ENCODE measurements at regions not wholly inside any gene's neighbourhood (a gene's known extent, or its start where the extent isn't known, plus 50 kb on each side); places are given as distances from the start of the nearest gene placed in this dataset.

DNA sequence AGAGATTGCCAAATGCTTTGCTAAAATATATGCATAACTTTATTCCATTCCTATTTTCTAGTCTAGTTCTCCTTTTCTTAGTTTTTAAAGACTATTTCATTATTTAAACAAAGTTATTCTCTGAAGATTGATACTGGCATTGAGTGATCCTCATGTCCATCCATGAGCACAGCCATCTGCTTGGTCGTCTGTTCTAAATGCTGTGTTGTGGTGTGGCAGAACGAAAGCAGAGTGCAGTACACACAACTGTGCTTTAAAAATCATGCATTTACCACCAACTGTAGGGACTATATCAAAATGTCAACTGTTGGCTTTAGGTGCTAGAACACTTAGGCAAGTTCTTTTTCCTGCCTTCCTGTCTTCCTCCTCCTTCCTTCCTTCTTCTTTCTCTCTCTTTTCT is 226.6 kb downstream of the ACKR3 start:
- no peak for DNase-seq (ENCODE audit: low read depth)

DNA sequence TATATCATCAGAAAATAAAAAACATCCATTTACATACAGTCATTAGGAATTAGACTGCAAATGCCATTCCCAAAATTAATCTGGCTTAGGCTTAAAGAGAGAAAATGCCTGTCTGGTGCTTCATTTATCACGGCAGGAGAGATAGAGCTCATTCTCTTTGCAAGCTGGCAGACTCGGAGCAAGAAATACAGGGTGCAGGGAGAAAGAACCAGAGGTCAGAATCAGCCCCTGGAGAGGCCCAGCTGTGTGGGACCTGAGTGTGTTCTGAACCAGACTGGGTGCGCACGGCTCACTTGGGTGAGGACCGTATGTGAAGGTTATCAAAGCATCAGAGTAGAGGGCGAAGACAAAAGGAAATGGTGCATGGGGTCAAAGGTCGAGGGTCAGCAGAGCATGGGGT is 227.8 kb downstream of the ACKR3 start:
- no peak for DNase-seq (ENCODE audit: low read depth)

DNA sequence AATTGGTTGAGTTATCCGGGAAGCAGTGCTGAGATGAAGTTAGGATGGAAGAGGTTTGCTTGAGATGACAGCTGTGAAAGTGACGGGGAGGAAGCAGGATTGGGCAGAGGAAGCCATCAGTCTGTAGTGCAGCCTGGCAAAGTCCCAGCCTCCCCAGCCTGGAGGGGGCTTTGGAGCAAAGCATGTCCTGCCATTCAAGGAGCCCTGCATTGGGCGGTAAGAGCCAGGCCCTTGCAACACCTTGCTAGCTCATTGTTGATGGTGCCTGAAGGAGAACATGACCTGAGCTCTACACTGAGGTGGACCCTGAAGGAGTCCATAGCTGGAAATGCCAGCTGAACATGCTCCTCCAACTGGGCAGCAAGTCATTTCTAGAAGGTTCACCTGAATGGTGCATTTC is 228.9 kb downstream of the ACKR3 start:
- DNase-seq (ENCODE audit: low read depth) = no peak

DNA sequence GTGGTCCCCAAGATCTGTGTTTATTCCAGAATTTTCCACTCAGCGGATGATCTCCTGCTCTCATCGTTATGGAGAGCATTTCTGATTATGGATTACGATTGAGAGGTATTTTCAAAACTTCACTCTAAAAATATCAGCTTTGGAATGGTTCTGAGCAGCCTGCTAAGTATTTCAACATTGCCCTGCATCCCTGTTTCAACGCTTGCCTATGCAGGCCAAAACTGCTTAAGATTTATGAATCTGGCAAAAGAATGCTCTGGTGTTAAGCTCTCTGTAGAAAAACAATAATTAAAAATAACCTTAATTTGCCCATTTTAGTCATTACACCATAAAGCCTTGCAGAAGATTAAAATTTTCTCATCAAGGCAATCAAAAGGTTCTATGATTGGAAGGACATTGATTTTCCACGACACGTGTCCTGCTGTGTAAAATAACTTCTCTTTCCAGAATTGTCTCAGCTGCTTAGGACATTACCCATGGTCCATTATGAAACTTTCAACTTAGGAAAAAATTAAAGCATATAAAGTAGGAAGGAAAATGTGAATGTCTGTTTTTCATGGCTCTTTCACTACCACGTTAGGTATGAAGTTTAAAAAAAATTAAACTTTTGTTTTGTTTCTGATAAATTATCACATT is 229.9 kb downstream of the ACKR3 start:
- DNase-seq (ENCODE audit: low read depth) = no peak

DNA sequence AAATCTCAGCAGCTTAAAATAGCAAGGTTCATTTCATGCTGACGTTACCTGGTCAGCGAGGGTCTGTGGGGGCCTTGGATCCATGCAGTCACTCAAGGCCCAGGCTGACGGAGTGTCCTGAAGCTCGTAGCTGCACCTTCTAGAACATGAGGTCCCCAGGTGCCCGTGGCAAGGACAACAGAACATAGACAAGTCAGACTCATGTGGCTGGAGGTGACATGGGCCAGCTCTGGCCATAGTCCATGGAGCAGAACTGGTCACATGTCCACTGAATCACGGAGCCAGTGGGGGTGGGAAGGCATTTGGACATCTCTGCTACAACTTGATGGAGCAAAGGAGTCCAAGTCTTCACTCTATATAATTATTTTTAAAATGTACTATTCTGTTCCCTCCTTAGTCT is 233.2 kb downstream of the ACKR3 start:
- DNase-seq (ENCODE audit: low read depth) = no peak

DNA sequence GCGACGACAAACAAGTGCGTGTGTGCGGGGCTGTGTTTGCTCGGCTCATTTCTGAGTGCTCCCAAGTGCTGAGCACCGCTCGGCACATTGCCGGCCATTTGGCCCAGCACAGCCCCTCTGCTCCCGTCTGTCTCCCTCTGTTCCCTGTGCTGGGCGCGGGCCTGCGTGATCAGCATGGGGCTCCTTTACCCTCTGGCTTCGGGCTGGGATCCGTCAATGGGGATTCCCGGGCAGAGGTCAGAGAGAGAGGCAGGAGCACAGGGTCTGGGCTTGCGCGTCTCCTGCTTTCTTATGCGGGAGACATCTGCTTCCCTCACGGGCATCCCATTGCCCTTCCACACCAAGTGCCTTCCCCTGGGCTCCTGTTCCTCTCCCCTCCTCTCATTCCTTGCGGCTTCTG is 234.0 kb downstream of the ACKR3 start:
- DNase-seq (ENCODE audit: low read depth) = no peak

DNA sequence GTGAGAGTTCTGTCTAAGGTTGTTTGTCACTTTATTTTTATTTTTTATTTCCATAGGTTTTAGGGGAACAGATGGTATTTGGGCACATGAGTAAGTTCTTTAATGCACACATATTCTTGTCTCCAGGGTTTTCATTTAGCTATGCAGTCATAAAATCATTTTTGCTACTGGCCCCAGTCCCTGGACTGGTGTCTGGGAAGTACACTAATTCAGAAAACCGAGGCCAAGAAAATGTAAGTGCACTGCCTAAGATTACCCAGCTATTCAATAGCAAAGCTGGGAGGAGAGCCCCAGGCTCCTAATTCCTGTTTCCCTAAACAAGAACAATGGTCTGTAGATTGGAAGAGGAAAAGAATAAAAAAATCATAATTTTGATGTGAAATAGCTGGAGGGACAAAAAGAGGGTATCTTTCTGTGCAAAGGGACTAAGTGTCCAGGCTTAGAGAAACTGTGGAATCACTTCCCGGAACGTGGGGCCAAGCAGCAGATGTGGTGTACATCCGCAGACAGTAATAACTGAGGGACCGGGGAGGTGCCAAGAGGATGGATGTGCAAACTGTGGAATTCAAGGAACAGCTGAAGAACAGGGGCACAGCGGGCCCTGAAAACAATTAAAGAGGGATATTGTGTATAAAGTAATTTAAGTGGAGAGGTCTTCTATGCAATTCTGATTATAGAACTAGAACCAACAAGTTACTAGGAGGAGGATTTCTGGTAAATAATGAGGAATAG is 236.3 kb downstream of the ACKR3 start:
- DNase-seq (ENCODE audit: low read depth) = no peak

DNA sequence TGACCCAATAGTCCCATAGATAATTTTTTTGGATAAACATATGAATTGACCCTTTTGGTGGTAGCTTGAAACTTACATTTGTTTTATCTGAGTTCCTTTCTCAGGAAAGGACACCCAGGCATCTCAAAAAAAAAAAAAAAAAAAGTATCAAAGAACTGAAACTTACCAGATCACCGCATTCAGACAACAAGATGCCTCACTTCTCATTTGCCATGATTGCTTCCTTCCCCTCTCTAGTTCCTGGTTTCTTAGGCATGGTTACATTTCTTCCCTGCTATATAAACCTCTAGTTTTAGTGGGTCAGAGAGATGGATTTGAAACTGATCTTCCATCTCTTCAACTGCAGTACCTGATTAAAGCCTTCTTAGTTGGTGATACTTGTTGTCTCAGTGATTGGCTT is 240.1 kb downstream of the ACKR3 start:
- DNase-seq (ENCODE audit: low read depth) = no peak

DNA sequence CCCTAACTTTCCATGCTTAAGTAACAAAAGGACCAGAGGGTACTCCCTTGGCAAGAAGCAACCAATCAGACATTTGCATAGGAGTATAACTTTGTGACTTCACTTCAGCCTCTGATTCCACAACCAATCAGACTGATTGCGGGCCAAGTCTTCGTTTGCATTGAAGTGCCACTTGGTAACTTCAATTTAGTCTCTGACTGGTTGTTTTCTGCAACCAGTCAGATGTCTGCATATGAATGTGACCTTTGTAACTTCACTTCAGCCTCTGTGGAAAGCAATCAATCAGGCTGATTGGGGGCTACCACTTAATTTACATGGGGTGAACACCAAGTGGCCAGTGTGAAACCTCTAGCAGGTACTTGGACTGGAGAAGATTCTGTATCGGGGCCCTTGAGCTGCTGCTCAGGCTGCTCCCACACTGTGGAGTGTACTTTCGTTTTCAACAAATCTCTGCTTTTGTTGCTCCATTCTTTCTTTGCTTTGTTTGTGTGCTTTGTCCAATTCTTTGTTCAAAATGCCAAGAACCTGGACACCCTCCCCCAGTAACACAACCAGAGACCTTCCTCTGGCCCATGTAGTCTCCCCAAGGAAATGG is 241.5 kb downstream of the ACKR3 start:
- DNase-seq (ENCODE audit: low read depth) = no peak

DNA sequence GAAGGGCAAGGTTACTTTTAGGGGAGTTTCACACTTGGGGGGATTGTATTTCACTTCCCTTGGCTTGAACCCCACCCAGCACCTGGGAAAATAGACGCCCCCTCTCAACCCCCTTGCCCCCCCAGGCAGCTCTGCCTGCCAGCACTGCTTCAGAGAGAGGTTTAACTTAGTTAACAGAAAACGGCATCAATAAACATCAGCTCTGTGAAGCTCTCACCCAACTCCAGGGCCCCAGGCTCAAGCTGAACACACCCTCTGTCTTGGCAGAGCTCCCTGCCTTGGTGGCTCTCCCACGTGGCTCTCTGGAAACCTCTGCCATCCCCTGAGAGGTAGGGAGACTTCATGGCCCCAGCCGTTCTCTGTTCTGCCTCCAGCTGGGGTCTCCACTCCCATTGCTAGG is 244.1 kb downstream of the ACKR3 start:
- DNase-seq (ENCODE audit: low read depth) = no peak

DNA sequence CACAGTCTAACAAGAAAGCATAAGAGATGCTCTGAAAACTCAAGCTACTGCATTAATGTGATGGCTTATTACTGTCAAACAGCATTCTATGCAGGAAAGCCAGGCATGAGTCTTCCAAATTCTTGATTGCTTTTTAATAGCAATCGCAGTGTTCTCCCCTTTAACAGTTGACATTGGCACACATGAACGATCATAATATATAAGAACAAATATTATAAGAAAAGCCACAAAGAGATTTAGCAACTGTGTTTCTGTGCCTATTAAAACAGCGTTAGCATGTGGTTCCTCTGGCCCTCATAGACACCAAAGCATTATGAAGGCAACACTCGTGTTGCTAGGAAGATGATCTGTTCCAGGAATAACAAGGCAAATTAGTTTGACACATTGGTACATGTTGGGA is 245.0 kb downstream of the ACKR3 start:
- no peak for DNase-seq (ENCODE audit: low read depth)

DNA sequence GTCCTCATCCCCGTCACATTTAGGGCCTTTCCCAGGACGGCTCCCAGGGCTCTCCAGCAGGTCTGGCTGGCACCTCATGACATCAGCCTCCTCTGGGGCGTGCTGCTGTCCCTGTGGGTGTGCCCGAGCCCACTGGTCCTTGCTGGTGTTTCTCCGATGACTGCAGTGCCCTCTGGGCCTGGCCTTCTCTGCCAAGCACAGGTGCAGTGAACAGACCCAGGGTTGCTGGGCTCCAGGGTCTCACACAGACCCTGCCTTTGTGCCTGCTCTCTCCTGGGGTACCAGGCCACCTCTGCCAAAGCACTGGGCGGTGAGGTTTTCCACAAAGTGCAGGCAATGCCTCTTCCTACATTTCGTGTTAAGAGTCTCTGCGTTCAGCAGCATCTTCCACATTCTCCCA is 246.1 kb downstream of the ACKR3 start:
- no peak for DNase-seq (ENCODE audit: low read depth)

DNA sequence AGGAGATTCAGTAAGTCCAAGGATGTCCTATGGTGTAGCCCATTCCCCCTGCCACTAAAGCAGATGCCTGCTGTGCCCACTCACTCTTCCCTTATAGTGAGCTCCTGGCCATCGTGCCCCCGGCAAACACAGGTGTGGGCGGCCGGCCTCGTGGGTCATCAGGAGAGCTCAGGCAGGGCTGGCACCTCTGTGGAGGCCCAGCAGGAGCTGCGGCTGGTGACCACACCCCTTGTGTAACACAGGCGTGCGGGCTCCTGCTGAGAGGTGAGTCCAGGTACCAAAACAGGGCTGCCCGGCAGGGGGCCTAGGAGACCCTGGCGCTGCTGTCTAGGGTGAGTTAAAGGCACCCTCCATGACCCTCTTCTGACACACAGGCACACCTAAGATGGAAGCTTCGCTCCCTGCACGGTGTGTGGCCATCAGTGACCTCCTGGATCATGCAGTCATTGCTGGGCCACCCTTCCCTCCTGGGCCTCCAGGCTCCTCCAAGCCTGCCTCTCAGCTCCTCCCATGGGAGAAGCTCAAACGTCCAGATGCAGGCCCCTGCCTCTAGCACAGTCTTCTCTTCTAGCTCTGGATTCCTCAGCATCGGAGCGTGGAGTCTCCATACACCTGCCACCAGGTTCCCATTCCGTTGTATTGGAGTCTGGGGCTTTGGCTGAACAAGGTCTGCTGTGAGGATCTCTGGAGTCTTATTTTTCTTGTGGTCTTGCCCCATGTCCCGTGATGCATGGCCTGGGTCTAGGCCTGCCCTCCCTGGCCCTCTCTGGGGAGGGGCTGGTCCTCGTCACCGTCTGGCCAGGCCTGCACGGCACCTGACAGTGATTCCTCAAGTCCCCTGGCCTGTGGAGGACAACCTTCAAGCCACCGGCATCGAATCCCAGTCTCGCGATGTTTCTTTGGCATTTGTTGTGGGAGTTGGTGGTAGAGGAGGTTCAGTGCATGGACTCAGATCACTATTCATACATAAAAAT is 246.9 kb downstream of the ACKR3 start:
- no peak for DNase-seq (ENCODE audit: low read depth)

DNA sequence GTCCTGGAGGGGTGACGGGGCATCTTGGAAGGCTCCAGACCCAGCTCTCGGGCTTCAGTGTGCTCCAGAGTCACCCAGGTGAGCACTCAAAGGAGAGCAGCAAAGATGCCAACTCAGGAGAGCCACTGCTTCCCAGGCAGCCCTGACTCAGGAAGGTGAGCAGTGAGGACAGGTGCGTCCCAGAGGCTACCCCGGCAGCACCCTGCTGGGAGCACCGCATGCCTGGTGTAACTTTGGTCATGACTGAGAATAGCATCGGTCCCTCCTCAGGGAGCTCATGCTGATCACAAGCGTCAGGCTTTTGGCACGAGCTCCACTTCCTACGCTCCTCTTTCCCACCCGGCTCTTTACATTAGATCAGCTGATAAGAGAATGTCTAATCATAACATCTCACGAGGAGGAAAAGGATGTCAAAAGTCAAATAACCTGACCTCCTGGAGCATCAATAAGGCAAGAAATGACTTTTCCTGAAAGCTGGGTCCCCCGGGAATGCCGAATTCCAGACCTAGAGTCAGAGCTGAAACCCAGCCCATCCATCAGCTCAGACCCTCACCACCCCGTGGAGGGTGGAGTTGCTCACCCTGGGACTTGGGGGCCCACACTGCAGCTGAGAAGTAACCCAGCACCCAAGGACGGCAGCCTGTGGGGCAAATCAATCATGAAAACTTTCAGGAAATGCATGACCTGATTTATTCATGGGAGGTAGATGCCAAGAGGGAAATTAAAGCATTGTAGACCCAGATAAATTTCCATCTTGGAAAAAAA is 248.8 kb downstream of the ACKR3 start:
- no peak for DNase-seq (ENCODE audit: low read depth)

DNA sequence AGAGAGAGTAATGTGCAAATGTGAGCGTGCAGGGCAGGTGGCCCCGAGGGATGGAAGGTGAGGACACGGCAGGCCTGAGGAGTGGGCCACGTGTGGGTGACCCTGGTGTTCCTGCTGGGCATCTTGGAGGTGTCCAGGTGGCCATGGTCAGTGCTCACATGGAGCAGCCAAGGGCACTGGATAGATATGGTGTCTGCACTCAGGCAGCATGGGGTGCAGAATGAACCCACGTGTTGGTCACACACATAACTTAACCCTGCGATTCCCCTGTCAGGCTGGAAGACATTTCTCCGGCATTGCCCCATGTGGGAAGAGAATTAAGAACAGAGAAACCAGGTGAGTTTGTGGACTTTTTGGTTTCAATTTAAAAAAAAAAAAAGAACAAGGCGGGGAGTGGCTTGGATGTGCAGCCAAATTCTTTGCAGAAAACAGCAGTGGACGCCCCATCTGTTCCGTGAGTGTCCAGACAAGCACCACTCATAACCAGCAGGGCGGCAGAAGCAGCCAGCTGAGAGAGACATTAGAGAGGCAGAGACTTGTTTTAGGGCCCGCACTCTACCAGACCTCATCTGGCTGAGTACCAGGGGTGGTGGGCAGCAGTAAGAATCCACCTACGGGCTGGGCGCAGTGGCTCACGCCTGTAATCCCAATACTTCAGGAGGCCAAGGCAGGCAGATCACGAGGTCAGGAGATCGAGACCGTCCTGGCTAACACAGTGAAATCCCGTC is 249.8 kb downstream of the ACKR3 start:
- DNase-seq (ENCODE audit: low read depth) = no peak

DNA sequence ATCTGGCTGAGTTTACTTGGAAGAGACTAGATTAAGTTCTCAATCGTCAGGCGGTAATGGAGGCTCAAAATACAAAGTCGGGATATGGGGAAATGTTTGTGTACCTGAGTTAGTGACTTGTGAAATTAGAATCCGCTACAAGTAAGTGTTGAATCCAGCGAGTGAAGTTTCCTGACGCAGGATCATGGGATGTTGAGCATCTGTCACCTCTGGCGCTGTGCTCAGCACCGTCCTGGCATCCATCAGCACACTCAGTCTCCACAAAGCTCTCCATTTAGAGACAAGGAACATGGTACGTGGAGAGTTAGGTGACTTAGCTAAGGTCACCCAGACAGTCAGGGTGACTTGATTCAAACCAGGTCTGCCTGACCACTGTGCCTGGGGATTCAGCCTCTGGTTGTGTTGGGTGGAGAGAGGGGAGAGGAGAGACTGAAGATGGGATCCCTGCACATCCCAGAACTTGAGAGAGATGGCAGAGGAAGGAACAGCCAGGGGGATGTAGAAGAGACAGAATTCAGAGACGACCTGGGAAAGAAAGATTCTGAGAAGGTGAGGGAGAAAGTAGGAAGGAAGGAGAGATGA is 251.2 kb downstream of the ACKR3 start:
- no peak for DNase-seq (ENCODE audit: low read depth)

DNA sequence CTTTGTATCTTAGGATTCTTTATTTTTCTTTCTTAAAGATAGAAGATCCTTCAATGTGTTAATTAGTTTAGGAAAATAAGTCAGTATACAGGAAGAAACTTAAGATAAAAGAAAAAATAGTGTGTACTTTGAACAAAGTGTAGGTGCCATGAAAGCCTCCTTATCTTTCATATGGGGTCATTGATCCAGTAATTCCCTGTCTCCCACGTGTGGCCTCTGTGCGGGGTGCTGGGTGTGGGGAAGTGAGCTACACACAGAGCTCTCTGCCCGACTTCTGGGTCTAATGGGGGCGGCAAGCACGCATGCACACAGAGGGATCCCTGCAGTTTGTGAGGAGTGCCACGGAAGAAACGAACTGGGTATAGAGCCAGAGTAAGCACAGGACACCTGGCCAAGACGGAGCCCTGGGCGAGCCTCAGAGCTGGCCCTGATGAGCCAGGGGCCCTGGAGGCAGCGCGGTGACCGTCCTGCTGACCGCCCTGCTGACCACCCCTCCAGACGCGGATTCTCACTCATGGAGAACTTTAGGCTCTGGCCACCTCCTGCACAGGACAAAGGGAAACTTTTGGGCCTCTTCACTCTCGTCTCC is 253.5 kb downstream of the ACKR3 start:
- no peak for DNase-seq (ENCODE audit: low read depth)

DNA sequence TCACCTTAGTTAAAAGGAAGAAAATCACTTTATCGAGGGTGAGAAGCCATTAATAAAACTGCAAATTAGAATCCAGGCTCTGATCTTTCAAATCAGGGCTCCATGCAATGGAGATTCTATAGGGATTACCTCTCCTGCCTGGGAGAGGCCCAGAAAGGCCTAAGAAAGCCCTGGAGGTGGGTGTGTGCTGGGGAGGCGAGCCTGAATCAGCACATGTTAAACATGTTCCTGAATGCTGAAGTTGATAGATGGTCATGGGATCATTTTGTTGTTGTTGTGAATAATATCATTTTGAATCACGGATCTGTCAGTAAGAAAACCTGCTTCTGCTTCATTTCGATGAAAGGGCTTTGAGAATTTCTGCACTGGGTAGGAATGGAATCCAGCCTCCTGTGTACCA is 254.3 kb downstream of the ACKR3 start:
- DNase-seq (ENCODE audit: low read depth) = no peak

DNA sequence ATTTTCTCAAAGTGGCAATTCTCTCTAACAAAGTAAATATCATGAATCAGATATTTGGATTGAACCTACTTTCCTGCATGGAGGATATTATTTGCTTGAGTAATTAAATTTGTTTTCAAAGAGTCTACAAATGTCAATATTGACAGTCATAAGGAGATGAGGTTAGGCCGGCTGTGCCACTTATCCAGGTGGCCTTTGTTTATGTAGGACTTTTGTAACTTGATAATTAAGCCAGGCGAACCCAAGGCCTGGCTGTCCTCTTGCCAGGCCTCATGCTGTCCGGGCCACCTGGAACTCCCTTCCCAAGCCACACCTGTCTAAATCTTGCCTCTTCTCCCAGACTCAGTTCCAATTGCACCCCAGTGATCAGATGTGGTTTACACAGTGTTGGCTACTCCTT is 255.2 kb downstream of the ACKR3 start:
- DNase-seq (ENCODE audit: low read depth) = no peak

DNA sequence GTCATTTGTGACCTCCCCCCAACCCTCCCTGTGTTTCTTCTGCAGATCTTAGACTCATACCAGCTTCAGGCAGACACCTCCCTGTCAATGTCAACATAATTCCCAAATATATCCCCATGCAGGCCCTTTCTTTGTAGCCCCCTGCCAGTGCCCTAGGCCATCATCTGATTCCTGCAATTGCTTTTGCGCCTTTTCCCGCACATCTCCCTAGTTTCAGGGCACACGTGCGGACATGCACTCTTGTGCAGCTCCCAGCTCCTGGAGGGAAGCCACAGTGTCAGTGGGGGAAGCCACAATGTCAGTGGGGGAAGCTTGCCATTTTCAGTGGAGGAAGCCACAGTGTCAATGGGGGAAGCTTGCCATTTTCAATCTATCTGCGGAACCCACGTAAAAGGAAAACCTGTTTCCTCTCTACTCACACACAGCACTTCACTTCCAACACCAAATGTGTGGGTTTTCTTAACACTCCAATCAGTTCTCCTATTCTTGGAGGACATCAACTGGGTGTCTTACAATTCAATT is 256.4 kb downstream of the ACKR3 start:
- DNase-seq (ENCODE audit: low read depth) = no peak
